Osteoblast (primary cell): ENCODE measurements at regions not wholly inside any gene's neighbourhood (a gene's known extent, or its start where the extent isn't known, plus 50 kb on each side); places are given as distances from the start of the nearest gene placed in this dataset.

Experiments used
- DNase-seq: peaks from one replicate; pipeline ENCODE4 v3.0.0; 2011; ENCODE audit warnings: low spot score, mixed read lengths; ENCODE audit not compliant: insufficient read length; ENCODE audit errors: missing footprints
- H2AFZ ChIP-seq: 2 replicates; pipeline ENCODE4 v1.6.0; 2011; ENCODE audit warnings: mild to moderate bottlenecking, low read length
- H3K27ac ChIP-seq: 2 replicates; pipeline ENCODE4 v1.5.1; 2011; ENCODE audit warnings: mild to moderate bottlenecking, low read depth, low read length, moderate library complexity
- H3K27me3 ChIP-seq: 2 replicates; pipeline ENCODE4 v1.6.0; 2012; ENCODE audit warnings: mild to moderate bottlenecking, control low read depth, inconsistent platforms, low read length, moderate library complexity; ENCODE audit not compliant: insufficient read depth
- H3K36me3 ChIP-seq: 2 replicates; pipeline ENCODE4 v1.5.1; 2011; ENCODE audit warnings: mild to moderate bottlenecking, low read length, control low read depth, moderate library complexity; ENCODE audit not compliant: insufficient read depth
- H3K4me1 ChIP-seq: 2 replicates; pipeline ENCODE4 v1.5.1; 2011; ENCODE audit warnings: mild to moderate bottlenecking, low read length, control low read depth, moderate library complexity; ENCODE audit not compliant: insufficient read depth
- H3K4me2 ChIP-seq: 2 replicates; pipeline ENCODE4 v1.6.0; 2011; ENCODE audit warnings: mild to moderate bottlenecking, low read length; ENCODE audit not compliant: insufficient read depth
- H3K4me3 ChIP-seq: fragments of 200-600 bp; sonication (generic); 3 replicates; pipeline ENCODE4 v1.5.1; 2012; ENCODE audit warnings: mild to moderate bottlenecking, low read length, inconsistent platforms; ENCODE audit not compliant: insufficient read depth
- H3K79me2 ChIP-seq: 2 replicates; pipeline ENCODE4 v1.6.0; 2012; ENCODE audit warnings: mild to moderate bottlenecking, low read length, control low read depth, inconsistent platforms; ENCODE audit not compliant: insufficient read depth
- H3K9me3 ChIP-seq: 2 replicates; pipeline ENCODE4 v1.5.1; 2011; ENCODE audit warnings: low read depth, low read length, control low read depth
- H4K20me1 ChIP-seq: 2 replicates; pipeline ENCODE4 v1.6.0; 2012; ENCODE audit warnings: mild to moderate bottlenecking, low read length, control low read depth; ENCODE audit not compliant: insufficient read depth
- CTCF ChIP-seq: IDR thresholded peaks from 2 replicates; pipeline ENCODE4 v1.5.1; 2011; ENCODE audit warnings: mild to moderate bottlenecking, low read depth, low read length, moderate library complexity; ENCODE audit errors: extremely low read depth

GRCh38 chr3:120848503-120848902, 59.5 kb upstream of the STXBP5L start:
- TF ChIP-seq CTCF: no peak
- no peak overlapping the region for H3K4me2 ChIP-seq
- no peak for DNase-seq

GRCh38 chr3:120850381-120851295, 57.4 kb upstream of the STXBP5L start:
- H3K4me3 ChIP-seq: no peak overlapping the region
- H4K20me1 ChIP-seq: no peaks in the 10 kb centered on the region
- H3K79me2 ChIP-seq: no peaks in the 10 kb centered on the region
- H3K27me3 ChIP-seq: no peaks in the 10 kb centered on the region
- no peak for TF ChIP-seq CTCF
- no peak overlapping the region for H3K4me2 ChIP-seq
- H3K9me3 ChIP-seq: no peaks in the 10 kb centered on the region
- no peaks in the 10 kb centered on the region for H3K36me3 ChIP-seq
- H3K4me1 ChIP-seq: peaks cover 20% of the 10 kb centered on the region
- H2AFZ ChIP-seq: peak overlapping the region; percentile 12
- DNase-seq: no peak
- H3K27ac ChIP-seq: no peak overlapping the region

More at GRCh38 chr3:120848503-120848902, 59.5 kb upstream of the STXBP5L start:
- Histone ChIP-seq H2AFZ (no peak overlapping the region), H3K36me3 (no peaks in the 10 kb centered on the region), H4K20me1 (no peaks in the 10 kb centered on the region), H3K4me1 (peaks cover 13% of the 10 kb centered on the region), H3K9me3 (no peaks in the 10 kb centered on the region), H3K27ac (no peak overlapping the region), H3K27me3 (no peaks in the 10 kb centered on the region), H3K4me3 (no peak overlapping the region), H3K79me2 (no peaks in the 10 kb centered on the region)

- Histone ChIP-seq H3K27me3 (no peaks in the 10 kb centered on the region), H4K20me1 (no peaks in the 10 kb centered on the region), H3K36me3 (no peaks in the 10 kb centered on the region), H3K4me3 (no peak overlapping the region), H3K27ac (no peak overlapping the region), H3K4me1 (peaks cover 27% of the 10 kb centered on the region), H3K79me2 (no peaks in the 10 kb centered on the region), H2AFZ (no peak overlapping the region), H3K9me3 (no peaks in the 10 kb centered on the region), H3K4me2 (no peak overlapping the region)
- no peak for DNase-seq
- TF ChIP-seq CTCF: no peak
Measured at GRCh38 chr3:120852412-120852811, 55.6 kb upstream of the STXBP5L start.

- H3K36me3 ChIP-seq: no peaks in the 10 kb centered on the region
- peaks cover 27% of the 10 kb centered on the region for H3K4me1 ChIP-seq
- H3K4me2 ChIP-seq: no peak overlapping the region
- H2AFZ ChIP-seq: no peak overlapping the region
- H3K79me2 ChIP-seq: no peaks in the 10 kb centered on the region
- no peaks in the 10 kb centered on the region for H3K9me3 ChIP-seq
- H3K4me3 ChIP-seq: no peak overlapping the region
- no peak overlapping the region for H3K27ac ChIP-seq
- no peak for TF ChIP-seq CTCF
- no peak for DNase-seq
- no peaks in the 10 kb centered on the region for H4K20me1 ChIP-seq
- no peaks in the 10 kb centered on the region for H3K27me3 ChIP-seq
Measured at GRCh38 chr3:120853416-120853815, 54.6 kb upstream of the STXBP5L start.
